HG03097 (cell line): ENCODE measurements at regions not wholly inside any gene's neighbourhood (a gene's known extent, or its start where the extent isn't known, plus 50 kb on each side); places are given as distances from the start of the nearest gene placed in this dataset.

ENCODE experiments used
- ATAC-seq: cut with Tn5 transposase; IDR thresholded peaks from one replicate; pipeline ENCODE4 v1.9.1; 2021; ENCODE audit not compliant: unreplicated experiment, low FRiP score

- ATAC-seq: no peak
These were observed 114.8 kb upstream of the NAV2 start for GRCh38 chr11:19597876-19598275.

GRCh38 chr11:19597206-19597605, 115.4 kb upstream of the NAV2 start:
- ATAC-seq: no peak

- no peak for ATAC-seq
These were observed 116.5 kb upstream of the NAV2 start for GRCh38 chr11:19595840-19596751.

- ATAC-seq: no peak
These were observed 117.2 kb upstream of the NAV2 start for GRCh38 chr11:19595499-19595839.

- ATAC-seq: no peak
These were observed 118.3 kb upstream of the NAV2 start for GRCh38 chr11:19594326-19594725.

- no peak for ATAC-seq
These were observed 119.8 kb upstream of the NAV2 start for GRCh38 chr11:19592842-19593241.

GRCh38 chr11:19589567-19590260, 122.9 kb upstream of the NAV2 start:
- ATAC-seq: no peak

- ATAC-seq: no peak
These were observed 124.7 kb upstream of the NAV2 start for GRCh38 chr11:19587979-19588378.

GRCh38 chr11:19580646-19581045, 132.0 kb upstream of the NAV2 start:
- no peak for ATAC-seq

- no peak for ATAC-seq
These were observed 132.7 kb upstream of the NAV2 start for GRCh38 chr11:19579957-19580356.

- no peak for ATAC-seq
These were observed 133.8 kb upstream of the NAV2 start for GRCh38 chr11:19578871-19579270.

- ATAC-seq: no peak
These were observed 134.5 kb upstream of the NAV2 start for GRCh38 chr11:19577976-19578619.

- no peak for ATAC-seq
These were observed 135.2 kb upstream of the NAV2 start for GRCh38 chr11:19577391-19577975.

- ATAC-seq: no peak
These were observed 135.7 kb upstream of the NAV2 start for GRCh38 chr11:19576903-19577302.

GRCh38 chr11:19576054-19576453, 136.6 kb upstream of the NAV2 start:
- no peak for ATAC-seq

- ATAC-seq: no peak
These were observed 137.7 kb upstream of the NAV2 start for GRCh38 chr11:19574916-19575315.

- no peak for ATAC-seq
These were observed 139.0 kb upstream of the NAV2 start for GRCh38 chr11:19573666-19574065.

GRCh38 chr11:19571906-19572305, 140.7 kb upstream of the NAV2 start:
- no peak for ATAC-seq

GRCh38 chr11:19570889-19571288, 141.7 kb upstream of the NAV2 start:
- no peak for ATAC-seq

GRCh38 chr11:19567996-19568395, 144.6 kb upstream of the NAV2 start:
- no peak for ATAC-seq
